Activated B cell treated with CpG ODN at 0.5 μM for 24 hours (primary cell): ENCODE measurements at regions not wholly inside any gene's neighbourhood (a gene's known extent, or its start where the extent isn't known, plus 50 kb on each side); places are given as distances from the start of the nearest gene placed in this dataset.

Experiments
- ATAC-seq: fragments of 200-7000 bp; cut with Tn5 transposase; one replicate; pipeline ENCODE4 v1.10.0; 2021; ENCODE audit warnings: low read depth, mild to moderate bottlenecking, moderate library complexity
- CTCF ChIA-PET: fragments of 350-600 bp; sonication (Branson Sonifier 250); formaldehyde crosslinking; loops from one replicate; lab custom pipeline; 2021; ENCODE audit warnings: antibody characterized with exemption; lab: Charles Lee
- POLR2A ChIA-PET: fragments of 350-600 bp; sonication (Branson Sonifier 250); formaldehyde crosslinking; loops from one replicate; lab custom pipeline; 2021; ENCODE audit warnings: antibody characterized with exemption; lab: Charles Lee
- DNase-seq: peaks from one replicate; pipeline ENCODE4 v3.0.0; 2022
- H3K27ac Mint-ChIP-seq: one replicate; pipeline ENCODE4 v1.8.0; 2020; ENCODE audit warnings: mixed read lengths
- H3K27me3 Mint-ChIP-seq: one replicate; pipeline ENCODE4 v1.8.0; 2021; ENCODE audit warnings: mixed read lengths
- H3K36me3 Mint-ChIP-seq: one replicate; pipeline ENCODE4 v1.8.0; 2021; ENCODE audit warnings: low read depth, mixed read lengths
- H3K4me1 Mint-ChIP-seq: one replicate; pipeline ENCODE4 v1.8.0; 2021; ENCODE audit warnings: mixed read lengths
- H3K4me3 Mint-ChIP-seq: one replicate; pipeline ENCODE4 v1.8.0; 2020; ENCODE audit warnings: mild to moderate bottlenecking, mixed read lengths
- H3K9me3 Mint-ChIP-seq: one replicate; pipeline ENCODE4 v1.8.0; 2020; ENCODE audit warnings: mixed read lengths
- intact Hi-C: fragments of 100-400 bp; cut with micrococcal nuclease; formaldehyde crosslinking; loops from one replicate; pipeline ENCODE4 v1.15.1; 2024
- TF ChIP-seq, protein P1 (sequence below): fragments of 200-600 bp; IDR thresholded peaks from one replicate; pipeline ENCODE4 v1.8.0; 2022; ENCODE audit warnings: antibody characterized with exemption, mild to moderate bottlenecking

GRCh38 chrX:95145848-95146490 lies 1472.0 kb downstream of the FAM133A start:
- ChIA-PET CTCF (no interaction called here), POLR2A (no interaction called here)
- TF ChIP-seq, protein P1, sequence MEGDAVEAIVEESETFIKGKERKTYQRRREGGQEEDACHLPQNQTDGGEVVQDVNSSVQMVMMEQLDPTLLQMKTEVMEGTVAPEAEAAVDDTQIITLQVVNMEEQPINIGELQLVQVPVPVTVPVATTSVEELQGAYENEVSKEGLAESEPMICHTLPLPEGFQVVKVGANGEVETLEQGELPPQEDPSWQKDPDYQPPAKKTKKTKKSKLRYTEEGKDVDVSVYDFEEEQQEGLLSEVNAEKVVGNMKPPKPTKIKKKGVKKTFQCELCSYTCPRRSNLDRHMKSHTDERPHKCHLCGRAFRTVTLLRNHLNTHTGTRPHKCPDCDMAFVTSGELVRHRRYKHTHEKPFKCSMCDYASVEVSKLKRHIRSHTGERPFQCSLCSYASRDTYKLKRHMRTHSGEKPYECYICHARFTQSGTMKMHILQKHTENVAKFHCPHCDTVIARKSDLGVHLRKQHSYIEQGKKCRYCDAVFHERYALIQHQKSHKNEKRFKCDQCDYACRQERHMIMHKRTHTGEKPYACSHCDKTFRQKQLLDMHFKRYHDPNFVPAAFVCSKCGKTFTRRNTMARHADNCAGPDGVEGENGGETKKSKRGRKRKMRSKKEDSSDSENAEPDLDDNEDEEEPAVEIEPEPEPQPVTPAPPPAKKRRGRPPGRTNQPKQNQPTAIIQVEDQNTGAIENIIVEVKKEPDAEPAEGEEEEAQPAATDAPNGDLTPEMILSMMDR = no peak
- DNase-seq (no peak), ATAC-seq (no peak)
- H3K9me3 Mint-ChIP-seq = no peaks in the 10 kb centered on the region
- no peak overlapping the region for H3K27ac Mint-ChIP-seq
- intact Hi-C loops = no loop called here
- H3K36me3 Mint-ChIP-seq = no peaks in the 10 kb centered on the region
- no peaks in the 10 kb centered on the region for H3K27me3 Mint-ChIP-seq
- no peak overlapping the region for H3K4me3 Mint-ChIP-seq
- H3K4me1 Mint-ChIP-seq = no peaks in the 10 kb centered on the region

- Mint-ChIP-seq H3K4me1 (no peaks in the 10 kb centered on the region), H3K4me3 (no peak overlapping the region), H3K36me3 (no peaks in the 10 kb centered on the region), H3K27ac (no peak overlapping the region), H3K9me3 (peaks cover 2% of the 10 kb centered on the region), H3K27me3 (no peaks in the 10 kb centered on the region)
- ATAC-seq (no peak), DNase-seq (no peak)
- CTCF ChIA-PET = no interaction called here
- intact Hi-C loops = loop anchor here (10.0 kb wide), 1 partner anchor 62 kb away; no protein-coding TSS in a partner anchor
- POLR2A ChIA-PET = no interaction called here
- TF ChIP-seq, protein P1 = no peak
These were observed 1478.8 kb downstream of the FAM133A start for GRCh38 chrX:95152810-95153209.

GRCh38 chrX:95156566-95156965 lies 1482.6 kb downstream of the FAM133A start:
- TF ChIP-seq, protein P1 = no peak
- Mint-ChIP-seq H3K9me3 (peaks cover 2% of the 10 kb centered on the region), H3K27me3 (no peaks in the 10 kb centered on the region), H3K4me1 (no peaks in the 10 kb centered on the region), H3K36me3 (no peaks in the 10 kb centered on the region), H3K27ac (no peak overlapping the region), H3K4me3 (no peak overlapping the region)
- no peak for ATAC-seq
- ChIA-PET POLR2A (no interaction called here), CTCF (no interaction called here)
- intact Hi-C loops = loop anchor here (10.0 kb wide), 1 partner anchor 58 kb away; no protein-coding TSS in a partner anchor
- DNase-seq = no peak
